ENCODE measurements at regions not wholly inside any gene's neighbourhood (a gene's known extent, or its start where the extent isn't known, plus 50 kb on each side); places are given as distances from the start of the nearest gene placed in this dataset.
A peak's percentile ranks its signal among the peaks of the same experiment; 100 is the strongest.
"Not testable (repeated sequence)": the region's sequence is repeated elsewhere in the genome, so short reads cannot be mapped to it uniquely, and the experiment has no call there.

DNA sequence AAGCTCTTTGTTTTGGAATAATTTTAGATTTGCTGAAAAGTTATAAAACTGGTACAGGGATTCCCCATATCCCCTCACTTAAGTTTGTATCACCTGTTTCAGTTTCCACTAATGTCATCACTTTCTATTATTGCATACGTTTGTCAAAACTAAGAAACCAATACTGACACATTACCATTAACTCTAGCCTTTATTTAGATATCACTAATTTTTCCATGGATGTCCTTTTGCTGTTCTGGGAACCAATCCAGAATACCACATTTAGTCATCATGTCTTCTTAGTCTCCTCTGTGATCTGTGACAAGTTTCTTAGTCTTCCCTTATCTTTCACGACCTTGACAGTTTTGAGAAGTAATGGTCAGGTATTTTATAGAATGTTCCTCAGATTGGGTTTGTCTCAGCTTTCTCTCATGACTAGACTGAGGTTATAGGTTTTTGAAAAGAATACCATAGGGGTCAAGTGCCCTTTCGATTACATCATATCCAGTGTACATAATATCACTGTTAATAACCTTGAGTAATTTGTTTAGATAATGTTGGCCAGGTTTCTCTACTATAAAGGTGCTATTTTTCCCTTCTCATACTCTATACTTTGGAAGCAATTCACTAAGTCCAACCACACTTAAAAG lies 51.9 kb upstream of the NMUR2 start:
- no peak for FAIRE-seq
- no peak for TF ChIP-seq POLR2AphosphoS5 (IDR thresholded peaks at IDR 0.05; ENCODE audit: low read depth, low read length)
- no peak for TF ChIP-seq TAF1 (IDR thresholded peaks at IDR 0.05; ENCODE audit: borderline replicate concordance, low read depth, low read length)
- no peak for TF ChIP-seq POLR2A (IDR thresholded peaks at IDR 0.05; ENCODE audit: low read depth, low read length)
- DNase-seq (ENCODE audit: insufficient read length), result no peak

GRCh38 chr5:152462021-152462721 lies 57.1 kb upstream of the NMUR2 start:
- FAIRE-seq (peak; percentile 67), DNase-seq (ENCODE audit: insufficient read length) (no peak)
- no peak for TF ChIP-seq POLR2A (IDR thresholded peaks at IDR 0.05; ENCODE audit: low read depth, low read length)
- no peak for TF ChIP-seq TAF1 (IDR thresholded peaks at IDR 0.05; ENCODE audit: borderline replicate concordance, low read depth, low read length)
- TF ChIP-seq POLR2AphosphoS5 (IDR thresholded peaks at IDR 0.05; ENCODE audit: low read depth, low read length), result no peak

DNA sequence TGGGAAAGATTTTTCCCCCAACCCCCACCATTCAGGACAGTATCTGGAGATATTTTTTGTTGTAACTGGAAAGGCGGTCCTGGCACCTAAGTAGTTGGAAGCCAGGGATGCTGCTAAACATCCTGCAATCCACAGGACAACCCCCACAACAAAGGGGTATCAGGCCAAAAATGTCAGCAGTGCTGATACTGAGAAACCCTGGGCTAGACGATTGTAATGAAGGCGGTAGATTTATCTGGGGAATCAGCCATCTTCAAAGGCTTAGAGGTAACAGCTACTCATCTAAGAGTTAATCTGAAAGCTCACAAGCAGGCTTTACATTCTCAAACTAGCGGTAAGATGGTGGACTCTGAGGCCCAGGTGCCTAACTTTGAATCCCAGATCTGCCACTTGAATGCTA lies 59.0 kb upstream of the NMUR2 start:
- no peak for FAIRE-seq
- DNase-seq (ENCODE audit: insufficient read length), result no peak
- no peak for TF ChIP-seq POLR2A (IDR thresholded peaks at IDR 0.05; ENCODE audit: low read depth, low read length)
- TF ChIP-seq POLR2AphosphoS5 (IDR thresholded peaks at IDR 0.05; ENCODE audit: low read depth, low read length), result no peak
- TF ChIP-seq TAF1 (IDR thresholded peaks at IDR 0.05; ENCODE audit: borderline replicate concordance, low read depth, low read length), result no peak

- DNase-seq (ENCODE audit: insufficient read length), result no peak
- TF ChIP-seq POLR2A (IDR thresholded peaks at IDR 0.05; ENCODE audit: low read depth, low read length) (no peak), POLR2AphosphoS5 (IDR thresholded peaks at IDR 0.05; ENCODE audit: low read depth, low read length) (no peak), TAF1 (IDR thresholded peaks at IDR 0.05; ENCODE audit: borderline replicate concordance, low read depth, low read length) (no peak)
- no peak for FAIRE-seq
Observed at GRCh38 chr5:152465140-152465539, 60.1 kb upstream of the NMUR2 start.

GRCh38 chr5:152466085-152466745 lies 61.1 kb upstream of the NMUR2 start:
- TF ChIP-seq POLR2AphosphoS5 (IDR thresholded peaks at IDR 0.05; ENCODE audit: low read depth, low read length), result no peak
- TF ChIP-seq POLR2A (IDR thresholded peaks at IDR 0.05; ENCODE audit: low read depth, low read length), result no peak
- no peak for TF ChIP-seq TAF1 (IDR thresholded peaks at IDR 0.05; ENCODE audit: borderline replicate concordance, low read depth, low read length)
- no peak for DNase-seq (ENCODE audit: insufficient read length)
- FAIRE-seq, result no peak

DNA sequence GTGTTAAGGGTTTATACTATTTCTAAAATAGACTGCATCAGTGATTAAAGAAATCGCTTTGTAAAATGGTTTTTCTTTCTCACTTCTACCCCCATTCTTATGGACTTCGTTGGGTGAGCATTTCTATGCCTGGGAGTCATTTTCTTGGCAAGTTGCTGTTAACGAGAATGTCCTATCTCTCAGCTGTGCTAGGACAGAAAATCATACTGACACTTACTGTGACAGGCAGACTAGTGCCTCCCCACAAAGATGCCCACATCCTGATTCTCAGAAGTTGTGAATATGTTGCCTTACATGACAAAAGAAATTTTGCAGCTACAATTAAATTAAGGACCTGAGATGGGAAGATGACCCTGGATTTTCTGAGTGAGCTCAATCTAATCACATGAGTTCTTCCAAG lies 65.1 kb upstream of the NMUR2 start:
- TF ChIP-seq POLR2AphosphoS5 (IDR thresholded peaks at IDR 0.05; ENCODE audit: low read depth, low read length) (no peak), TAF1 (IDR thresholded peaks at IDR 0.05; ENCODE audit: borderline replicate concordance, low read depth, low read length) (no peak), POLR2A (IDR thresholded peaks at IDR 0.05; ENCODE audit: low read depth, low read length) (no peak)
- DNase-seq (ENCODE audit: insufficient read length) (no peak), FAIRE-seq (no peak)

GRCh38 chr5:152472083-152472482 lies 67.0 kb upstream of the NMUR2 start:
- TF ChIP-seq POLR2A (IDR thresholded peaks at IDR 0.05; ENCODE audit: low read depth, low read length) (no peak), POLR2AphosphoS5 (IDR thresholded peaks at IDR 0.05; ENCODE audit: low read depth, low read length) (no peak), TAF1 (IDR thresholded peaks at IDR 0.05; ENCODE audit: borderline replicate concordance, low read depth, low read length) (no peak)
- no peak for FAIRE-seq

GRCh38 chr5:152474961-152475360 lies 69.9 kb upstream of the NMUR2 start:
- TF ChIP-seq POLR2AphosphoS5 (IDR thresholded peaks at IDR 0.05; ENCODE audit: low read depth, low read length) (no peak), POLR2A (IDR thresholded peaks at IDR 0.05; ENCODE audit: low read depth, low read length) (no peak), TAF1 (IDR thresholded peaks at IDR 0.05; ENCODE audit: borderline replicate concordance, low read depth, low read length) (no peak)
- DNase-seq (ENCODE audit: insufficient read length) (no peak), FAIRE-seq (no peak)

More at GRCh38 chr5:152472083-152472482, 67.0 kb upstream of the NMUR2 start:
- DNase-seq (ENCODE audit: insufficient read length), result no peak

DNA sequence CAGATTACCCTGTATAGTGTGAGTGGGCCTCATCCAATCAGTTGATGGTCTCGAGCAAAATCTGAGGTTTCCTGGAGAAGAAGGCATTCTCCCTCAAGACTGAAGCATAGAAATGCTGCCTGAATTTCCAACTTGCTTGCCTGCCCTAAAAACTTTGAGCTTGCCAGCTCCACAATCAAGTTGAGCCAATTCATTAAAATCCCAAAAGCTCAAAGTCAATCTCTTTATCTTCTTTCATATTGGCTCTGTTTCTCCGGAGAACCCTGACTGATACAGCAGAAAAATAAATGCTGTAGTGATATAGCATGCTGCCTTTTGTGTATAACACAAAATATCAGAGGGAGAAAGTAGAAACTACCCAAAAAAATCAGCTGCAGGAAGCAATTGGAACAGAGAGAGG lies 72.5 kb upstream of the NMUR2 start:
- no peak for DNase-seq (ENCODE audit: insufficient read length)
- TF ChIP-seq POLR2A (IDR thresholded peaks at IDR 0.05; ENCODE audit: low read depth, low read length) (no peak), TAF1 (IDR thresholded peaks at IDR 0.05; ENCODE audit: borderline replicate concordance, low read depth, low read length) (no peak), POLR2AphosphoS5 (IDR thresholded peaks at IDR 0.05; ENCODE audit: low read depth, low read length) (no peak)
- no peak for FAIRE-seq

- not testable (repeated sequence) for FAIRE-seq; DNase-seq (ENCODE audit: insufficient read length)
Observed at GRCh38 chr5:152479866-152480265, 74.8 kb upstream of the NMUR2 start.

GRCh38 chr5:152480677-152481076 lies 75.6 kb upstream of the NMUR2 start:
- not testable (repeated sequence) for DNase-seq (ENCODE audit: insufficient read length); FAIRE-seq

DNA sequence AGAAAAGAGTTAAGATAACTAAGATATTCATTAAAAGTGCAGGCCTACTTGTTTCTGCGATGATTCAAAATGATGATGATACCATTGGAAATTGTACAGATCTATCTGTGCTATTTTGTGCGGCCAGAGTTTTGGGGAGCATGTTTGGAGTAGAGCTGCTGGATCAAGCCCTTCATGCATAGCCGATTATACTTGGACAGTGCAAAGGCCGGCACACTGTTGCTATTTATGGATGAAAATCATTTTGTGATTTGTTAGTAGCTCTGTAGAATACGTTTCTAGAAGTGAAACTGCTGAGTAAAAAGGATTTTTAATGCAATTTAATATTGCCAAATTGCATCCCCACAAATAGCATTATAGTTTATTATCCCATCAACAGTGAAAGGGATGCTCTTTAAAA lies 82.1 kb upstream of the NMUR2 start:
- no peak for DNase-seq (ENCODE audit: insufficient read length)
- TF ChIP-seq POLR2AphosphoS5 (IDR thresholded peaks at IDR 0.05; ENCODE audit: low read depth, low read length) (no peak), POLR2A (IDR thresholded peaks at IDR 0.05; ENCODE audit: low read depth, low read length) (no peak), TAF1 (IDR thresholded peaks at IDR 0.05; ENCODE audit: borderline replicate concordance, low read depth, low read length) (no peak)
- FAIRE-seq, result no peak
